ENCODE measurements at regions not wholly inside any gene's neighbourhood (a gene's known extent, or its start where the extent isn't known, plus 50 kb on each side); places are given as distances from the start of the nearest gene placed in this dataset.
"Not testable (repeated sequence)": the region's sequence is repeated elsewhere in the genome, so short reads cannot be mapped to it uniquely, and the experiment has no call there.

- peak; percentile 3 for DNase-seq (ENCODE audit: extremely low read depth, insufficient read length)
- H3K27me3 ChIP-seq (replicated peaks; ENCODE audit: control insufficient read depth, insufficient read depth, low read length) = no peaks in the 10 kb centered on the region
- no peak overlapping the region for H3K4me3 ChIP-seq (replicated peaks; ENCODE audit: low read depth, low read length)
- TF ChIP-seq CTCF (IDR thresholded peaks at IDR 0.05; ENCODE audit: insufficient read depth, low read length, poor library complexity, severe bottlenecking) = no peak
- no peaks in the 10 kb centered on the region for H3K36me3 ChIP-seq (ENCODE audit: control insufficient read depth, insufficient read depth, low read length)
These were observed 357.2 kb downstream of the PDCD6IP start for GRCh38 chr3:34155666-34156065.

- no peak for DNase-seq (ENCODE audit: extremely low read depth, insufficient read length)
- Histone ChIP-seq H3K27me3 (replicated peaks; ENCODE audit: control insufficient read depth, insufficient read depth, low read length) (no peaks in the 10 kb centered on the region), H3K4me3 (replicated peaks; ENCODE audit: low read depth, low read length) (no peak overlapping the region), H3K36me3 (ENCODE audit: control insufficient read depth, insufficient read depth, low read length) (no peaks in the 10 kb centered on the region)
- TF ChIP-seq CTCF (IDR thresholded peaks at IDR 0.05; ENCODE audit: insufficient read depth, low read length, poor library complexity, severe bottlenecking) = no peak
These were observed 359.1 kb downstream of the PDCD6IP start for GRCh38 chr3:34157491-34157890.

GRCh38 chr3:34159613-34160420 is 361.4 kb downstream of the PDCD6IP start:
- no peak for DNase-seq (ENCODE audit: extremely low read depth, insufficient read length)
- no peaks in the 10 kb centered on the region for H3K27me3 ChIP-seq (replicated peaks; ENCODE audit: control insufficient read depth, insufficient read depth, low read length)
- no peak for TF ChIP-seq CTCF (IDR thresholded peaks at IDR 0.05; ENCODE audit: insufficient read depth, low read length, poor library complexity, severe bottlenecking)
- no peak overlapping the region for H3K4me3 ChIP-seq (replicated peaks; ENCODE audit: low read depth, low read length)
- H3K36me3 ChIP-seq (ENCODE audit: control insufficient read depth, insufficient read depth, low read length) = no peaks in the 10 kb centered on the region

- not testable (repeated sequence) for H3K4me3 ChIP-seq (replicated peaks; ENCODE audit: low read depth, low read length); H3K27me3 ChIP-seq (replicated peaks; ENCODE audit: control insufficient read depth, insufficient read depth, low read length); DNase-seq (ENCODE audit: extremely low read depth, insufficient read length); H3K36me3 ChIP-seq (ENCODE audit: control insufficient read depth, insufficient read depth, low read length)
These were observed 371.2 kb downstream of the PDCD6IP start for GRCh38 chr3:34169636-34170035.

GRCh38 chr3:34174740-34175139 is 376.3 kb downstream of the PDCD6IP start:
- H3K27me3 ChIP-seq (replicated peaks; ENCODE audit: control insufficient read depth, insufficient read depth, low read length) = no peaks in the 10 kb centered on the region
- H3K4me3 ChIP-seq (replicated peaks; ENCODE audit: low read depth, low read length) = no peak overlapping the region
- DNase-seq (ENCODE audit: extremely low read depth, insufficient read length) = no peak
- TF ChIP-seq CTCF (IDR thresholded peaks at IDR 0.05; ENCODE audit: insufficient read depth, low read length, poor library complexity, severe bottlenecking) = no peak
- no peaks in the 10 kb centered on the region for H3K36me3 ChIP-seq (ENCODE audit: control insufficient read depth, insufficient read depth, low read length)

GRCh38 chr3:34175636-34176176 is 377.3 kb downstream of the PDCD6IP start:
- TF ChIP-seq CTCF (IDR thresholded peaks at IDR 0.05; ENCODE audit: insufficient read depth, low read length, poor library complexity, severe bottlenecking) = no peak
- Histone ChIP-seq H3K27me3 (replicated peaks; ENCODE audit: control insufficient read depth, insufficient read depth, low read length) (no peaks in the 10 kb centered on the region), H3K4me3 (replicated peaks; ENCODE audit: low read depth, low read length) (no peak overlapping the region), H3K36me3 (ENCODE audit: control insufficient read depth, insufficient read depth, low read length) (no peaks in the 10 kb centered on the region)
- DNase-seq (ENCODE audit: extremely low read depth, insufficient read length) = no peak

All from GM06990 (cell line).